SK-N-SH treated with all-trans-retinoic acid at 6 μM for 48 hours (cell line): ENCODE measurements at regions not wholly inside any gene's neighbourhood (a gene's known extent, or its start where the extent isn't known, plus 50 kb on each side); places are given as distances from the start of the nearest gene placed in this dataset.

Source experiments
- ATAC-seq: fragments of 200-7000 bp; cut with Tn5 transposase; 3 replicates; pipeline ENCODE4 v1.9.1; 2020; ENCODE audit warnings: mild to moderate bottlenecking, moderate library complexity
- ARNTL ChIP-seq: fragments of 450-650 bp; formaldehyde crosslinking; IDR thresholded peaks from 2 replicates; pipeline ENCODE4 v1.5.0; 2020; ENCODE audit warnings: low read depth, mild to moderate bottlenecking, moderate library complexity, borderline replicate concordance
- BACH2 ChIP-seq: fragments of 250-450 bp; sonication (Bioruptor Pico); IDR thresholded peaks from 2 replicates; pipeline ENCODE4 v1.9.0; 2021; ENCODE audit warnings: mild to moderate bottlenecking, borderline replicate concordance
- CREB5 ChIP-seq: fragments of 250-450 bp; sonication (Bioruptor Pico); IDR thresholded peaks from 2 replicates; pipeline ENCODE4 v1.5.1; 2020; ENCODE audit warnings: low read depth, mild to moderate bottlenecking, moderate library complexity
- CSDC2 ChIP-seq: fragments of 250-450 bp; sonication (Bioruptor Pico); IDR thresholded peaks from 2 replicates; pipeline ENCODE4 v1.5.0; 2020; ENCODE audit warnings: mild to moderate bottlenecking, moderate library complexity
- CSRNP3 ChIP-seq: fragments of 250-450 bp; sonication (Bioruptor Pico); IDR thresholded peaks from 2 replicates; pipeline ENCODE4 v1.5.1; 2021; ENCODE audit warnings: mild to moderate bottlenecking, moderate library complexity
- ESRRG ChIP-seq: fragments of 250-450 bp; sonication (Bioruptor Pico); IDR thresholded peaks from 2 replicates; pipeline ENCODE4 v1.6.1; 2021; ENCODE audit warnings: mild to moderate bottlenecking
- ISL1 ChIP-seq: fragments of 250-450 bp; sonication (Bioruptor Pico); IDR thresholded peaks from 2 replicates; pipeline ENCODE4 v2.1.2; 2022; ENCODE audit warnings: mild to moderate bottlenecking, moderate library complexity
- PATZ1 ChIP-seq: fragments of 250-450 bp; sonication (Bioruptor Pico); IDR thresholded peaks from 2 replicates; pipeline ENCODE4 v1.8.0; 2020; ENCODE audit warnings: mild to moderate bottlenecking, moderate library complexity, borderline replicate concordance
- POU6F1 ChIP-seq: fragments of 250-450 bp; sonication (Bioruptor Pico); IDR thresholded peaks from 2 replicates; pipeline ENCODE4 v1.8.0; 2021; ENCODE audit warnings: low read depth, mild to moderate bottlenecking, moderate library complexity, borderline replicate concordance
- RARB ChIP-seq: fragments of 250-450 bp; sonication (Bioruptor Pico); IDR thresholded peaks from 2 replicates; pipeline ENCODE4 v1.8.0; 2021; ENCODE audit warnings: mild to moderate bottlenecking, moderate library complexity
- SNAI2 ChIP-seq: fragments of 250-450 bp; sonication (Bioruptor Pico); IDR thresholded peaks from 2 replicates; pipeline ENCODE4 v1.5.0; 2020; ENCODE audit warnings: mild to moderate bottlenecking, moderate library complexity
- TCF4 ChIP-seq: fragments of 250-450 bp; sonication (Bioruptor Pico); IDR thresholded peaks from 2 replicates; pipeline ENCODE4 v1.8.0; 2021; ENCODE audit warnings: mild to moderate bottlenecking, moderate library complexity, borderline replicate concordance
- TOX ChIP-seq: fragments of 250-450 bp; sonication (Bioruptor Pico); IDR thresholded peaks from 2 replicates; pipeline ENCODE4 v1.8.0; 2021; ENCODE audit warnings: mild to moderate bottlenecking, moderate library complexity, borderline replicate concordance
- TSHZ2 ChIP-seq: fragments of 250-450 bp; sonication (Bioruptor Pico); IDR thresholded peaks from 2 replicates; pipeline ENCODE4 v1.5.0; 2020; ENCODE audit warnings: mild to moderate bottlenecking, moderate library complexity
- ZC3H10 ChIP-seq: fragments of 250-450 bp; sonication (Bioruptor Pico); IDR thresholded peaks from 2 replicates; pipeline ENCODE4 v1.5.1; 2021; ENCODE audit warnings: mild to moderate bottlenecking, moderate library complexity
- ZFP3 ChIP-seq: fragments of 250-450 bp; sonication (Bioruptor Pico); IDR thresholded peaks from 2 replicates; pipeline ENCODE4 v1.5.0; 2020; ENCODE audit warnings: mild to moderate bottlenecking, moderate library complexity
- ZNF565 ChIP-seq: fragments of 450-650 bp; formaldehyde crosslinking; conservative IDR thresholded peaks from 2 replicates; pipeline ENCODE4 v1.5.0; 2020; ENCODE audit warnings: low read depth, mild to moderate bottlenecking, moderate library complexity
- ZNF70 ChIP-seq: fragments of 450-650 bp; formaldehyde crosslinking; IDR thresholded peaks from 2 replicates; pipeline ENCODE4 v1.5.0; 2020; ENCODE audit warnings: mild to moderate bottlenecking, moderate library complexity
- ZNF8 ChIP-seq: fragments of 450-650 bp; formaldehyde crosslinking; IDR thresholded peaks from 2 replicates; pipeline ENCODE4 v1.5.0; 2020; ENCODE audit warnings: mild to moderate bottlenecking, moderate library complexity

- no peak for ATAC-seq
- no peak for TF ChIP-seq ZNF70 (CRISPR knock-in tag)
- TF ChIP-seq POU6F1 (CRISPR knock-in tag), result no peak
- TF ChIP-seq ZC3H10, result no peak
- no peak for TF ChIP-seq TSHZ2 (CRISPR knock-in tag)
- no peak for TF ChIP-seq ESRRG (CRISPR knock-in tag)
- TF ChIP-seq TOX (CRISPR knock-in tag), result no peak
- no peak for TF ChIP-seq ARNTL (CRISPR knock-in tag)
- no peak for TF ChIP-seq RARB (CRISPR knock-in tag)
- no peak for TF ChIP-seq PATZ1 (CRISPR knock-in tag)
- TF ChIP-seq BACH2 (CRISPR knock-in tag), result no peak
Measured at GRCh38 chr2:65788556-65788955, 356.2 kb upstream of the SPRED2 start.

GRCh38 chr2:65786765-65787164, 354.4 kb upstream of the SPRED2 start:
- ATAC-seq, result no peak
- TF ChIP-seq ISL1 (CRISPR knock-in tag) (no peak), CSDC2 (CRISPR knock-in tag) (no peak), TCF4 (CRISPR knock-in tag) (no peak), TOX (CRISPR knock-in tag) (no peak), CREB5 (CRISPR knock-in tag) (no peak), TSHZ2 (CRISPR knock-in tag) (no peak), CSRNP3 (CRISPR knock-in tag) (no peak), ZNF565 (CRISPR knock-in tag) (no peak), POU6F1 (CRISPR knock-in tag) (no peak), ZNF70 (CRISPR knock-in tag) (no peak), ZC3H10 (no peak), ESRRG (CRISPR knock-in tag) (no peak), ZFP3 (CRISPR knock-in tag) (no peak), ZNF8 (no peak), SNAI2 (CRISPR knock-in tag) (no peak), RARB (CRISPR knock-in tag) (no peak), BACH2 (CRISPR knock-in tag) (no peak)
- TF ChIP-seq, all 23 proteins: peak for 0
